ENCODE measurements at regions not wholly inside any gene's neighbourhood (a gene's known extent, or its start where the extent isn't known, plus 50 kb on each side); places are given as distances from the start of the nearest gene placed in this dataset.

- TF ChIP-seq POLR2A (IDR thresholded peaks at IDR 0.05) = no peak
- no peak for TF ChIP-seq CTCF (IDR thresholded peaks at IDR 0.05)
- TF ChIP-seq POLR2AphosphoS5 (IDR thresholded peaks at IDR 0.05) = no peak
Observed at GRCh38 chr3:18838758-18839157, 309.6 kb upstream of the KCNH8 start.

All from sigmoid colon (tissue), 4 donors.